GM18511 (cell line): ENCODE measurements at regions not wholly inside any gene's neighbourhood (a gene's known extent, or its start where the extent isn't known, plus 50 kb on each side); places are given as distances from the start of the nearest gene placed in this dataset.
"Not testable (repeated sequence)": the region's sequence is repeated elsewhere in the genome, so short reads cannot be mapped to it uniquely, and the experiment has no call there.

Experiments
- ATAC-seq: cut with Tn5 transposase; IDR thresholded peaks from one replicate; pipeline ENCODE4 v1.9.1; 2021; ENCODE audit warnings: mild to moderate bottlenecking, moderate library complexity; ENCODE audit not compliant: unreplicated experiment

- ATAC-seq, result not testable (repeated sequence)
Measured at GRCh38 chr16:21422824-21423223, 144.7 kb upstream of the CRYM start.

GRCh38 chr16:21404699-21405098 is 126.6 kb upstream of the CRYM start:
- ATAC-seq, result not testable (repeated sequence)

GRCh38 chr16:21397866-21398265 is 119.8 kb upstream of the CRYM start:
- not testable (repeated sequence) for ATAC-seq

DNA sequence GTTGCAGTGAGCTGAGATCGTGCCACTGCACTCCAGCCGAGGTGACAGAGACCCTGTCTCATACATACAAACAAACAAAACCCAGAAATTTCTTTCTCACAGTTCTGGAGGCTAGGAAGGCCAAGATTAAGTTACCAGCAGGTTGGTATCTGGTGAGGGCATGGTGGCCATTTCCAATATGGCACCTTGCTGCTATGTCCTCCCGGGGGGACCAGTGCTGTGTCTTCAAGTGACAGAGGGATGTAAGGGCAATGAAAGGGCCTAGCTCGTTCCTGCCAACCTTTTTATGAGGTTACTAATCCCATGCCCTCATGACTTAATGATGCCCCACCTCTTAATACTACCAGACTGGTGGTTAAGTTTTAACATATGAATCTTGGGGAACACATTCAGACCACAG is 118.5 kb upstream of the CRYM start:
- not testable (repeated sequence) for ATAC-seq

GRCh38 chr16:21390634-21391033 is 112.5 kb upstream of the CRYM start:
- ATAC-seq, result not testable (repeated sequence)

- ATAC-seq, result not testable (repeated sequence)
Measured at GRCh38 chr16:21389860-21390259, 111.8 kb upstream of the CRYM start.

- ATAC-seq, result not testable (repeated sequence)
Measured at GRCh38 chr16:21387757-21388156, 109.7 kb upstream of the CRYM start.

DNA sequence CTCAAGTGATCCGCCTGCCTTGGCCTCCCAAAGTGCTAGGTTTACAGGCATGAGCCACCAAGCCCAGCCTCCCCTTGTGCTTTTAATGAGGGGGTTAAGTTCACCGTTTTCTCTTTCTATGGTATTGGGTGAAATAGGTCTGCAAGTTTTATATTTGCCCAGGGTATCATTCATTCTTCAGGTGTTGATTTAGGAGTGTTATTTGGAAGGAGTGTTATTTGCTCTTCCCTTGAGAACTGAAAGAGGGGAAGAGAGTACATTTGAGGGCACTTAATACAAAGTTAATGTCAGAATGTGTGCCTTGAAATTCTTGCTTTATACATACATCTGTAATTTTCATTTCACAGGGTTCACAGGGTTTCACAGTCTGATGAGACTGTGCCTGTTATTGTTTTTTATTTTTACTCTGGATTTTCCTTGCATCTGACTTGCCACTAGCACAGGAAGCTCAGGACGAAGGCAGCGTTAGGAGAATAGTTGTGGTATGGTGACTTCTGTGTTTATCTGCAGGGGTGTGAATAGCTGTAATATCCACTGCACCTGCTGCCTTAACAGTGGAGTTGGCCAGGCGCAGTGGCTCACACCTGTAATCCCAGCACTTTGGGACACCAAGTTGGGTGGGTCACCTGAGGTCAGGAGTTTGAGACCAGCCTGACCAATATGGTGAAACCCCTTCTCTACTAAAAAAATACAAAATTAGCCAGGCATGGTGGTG is 108.3 kb upstream of the CRYM start:
- not testable (repeated sequence) for ATAC-seq

DNA sequence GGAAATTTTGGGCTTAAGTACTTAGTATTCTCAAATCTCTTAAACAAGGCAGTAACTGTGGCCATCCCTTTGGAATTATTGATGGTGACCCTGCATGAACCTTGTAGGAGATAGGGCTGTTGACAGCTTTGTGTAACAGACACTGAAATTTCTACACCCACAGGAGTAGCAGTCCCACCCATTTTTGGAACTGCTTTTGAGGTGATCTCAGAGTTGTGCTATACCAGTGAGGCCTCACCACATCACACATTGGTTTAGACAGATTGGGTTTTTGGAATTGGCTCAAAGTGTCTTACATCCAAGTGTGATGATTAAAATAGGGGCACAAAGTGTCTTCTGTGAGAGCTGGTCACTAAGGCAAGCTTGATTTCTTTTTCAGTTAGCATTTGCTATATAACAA is 105.6 kb upstream of the CRYM start:
- not testable (repeated sequence) for ATAC-seq

- peak; percentile 67 for ATAC-seq
Measured at GRCh38 chr16:21379645-21380044, 101.6 kb upstream of the CRYM start.

DNA sequence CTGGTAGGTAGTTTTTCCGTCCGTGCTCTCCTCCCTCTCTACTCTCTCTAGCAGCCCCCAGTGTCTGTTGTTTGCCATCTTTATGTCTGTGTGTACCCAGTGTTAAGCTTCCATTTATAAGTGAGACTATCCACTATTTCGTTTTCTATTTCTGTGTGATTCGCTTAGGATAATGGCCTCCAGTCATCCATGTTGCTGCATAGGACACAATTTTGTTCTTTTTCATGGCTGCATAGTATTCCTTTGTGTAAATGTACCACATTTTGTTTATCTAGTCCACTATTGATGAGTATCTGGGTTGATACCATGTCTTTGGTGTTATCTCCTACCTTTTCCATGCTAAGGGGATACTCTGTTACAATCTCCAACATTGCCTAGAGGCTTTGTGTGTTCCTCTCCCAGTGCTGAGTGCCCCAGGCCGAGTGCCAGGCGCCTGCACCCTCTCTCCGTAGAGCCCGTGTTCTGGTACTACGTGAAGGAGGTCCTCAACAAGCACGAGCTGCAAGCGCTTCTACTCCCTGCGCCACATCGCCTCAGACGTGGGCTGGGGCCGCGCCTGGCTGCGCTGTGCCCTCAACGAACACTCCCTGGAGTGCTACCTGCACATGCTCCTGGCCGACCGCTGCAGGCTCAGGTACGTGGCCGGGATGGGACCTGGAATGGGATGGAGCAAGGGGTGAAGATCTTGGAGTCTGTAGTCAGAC is 98.3 kb upstream of the CRYM start:
- ATAC-seq, result not testable (repeated sequence)

DNA sequence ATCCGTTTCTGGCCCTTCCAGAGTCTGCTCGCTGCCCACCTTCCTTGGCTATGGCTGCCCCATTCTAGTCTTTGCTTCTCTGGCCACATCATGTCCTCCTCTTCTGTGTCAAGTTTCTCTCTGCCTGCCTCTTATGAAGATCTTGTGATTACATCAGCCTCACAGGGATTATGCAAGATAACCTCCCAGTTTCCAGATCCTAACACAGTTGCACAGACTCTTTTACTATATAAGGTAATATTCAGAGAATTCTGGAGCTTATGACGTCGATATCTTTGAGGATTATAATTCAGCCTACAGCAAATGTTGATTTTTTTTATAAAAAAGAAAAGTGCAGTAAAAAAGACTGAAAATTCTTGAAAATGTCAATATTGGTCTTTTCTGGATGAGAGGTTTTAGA is 97.2 kb upstream of the CRYM start:
- ATAC-seq, result not testable (repeated sequence)

DNA sequence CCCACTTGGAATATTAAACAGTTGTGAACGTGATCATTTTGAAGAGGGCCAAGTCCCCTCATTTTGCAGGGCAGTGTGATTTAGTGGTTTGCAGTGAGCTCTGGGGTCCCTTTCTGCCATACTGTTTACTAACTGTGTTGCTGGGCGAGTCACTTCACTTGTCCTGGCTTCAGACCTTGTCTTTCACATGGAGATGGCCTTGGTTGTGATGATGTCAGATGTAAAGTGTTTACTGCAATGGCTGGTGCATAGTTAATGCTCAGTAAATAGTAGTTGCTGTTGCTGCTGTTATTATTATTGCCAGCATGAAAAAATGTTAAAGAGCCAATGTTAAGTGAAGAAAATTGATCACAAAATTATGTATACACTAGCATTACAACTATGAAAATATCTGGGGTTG is 95.4 kb upstream of the CRYM start:
- not testable (repeated sequence) for ATAC-seq

GRCh38 chr16:21372862-21373261 is 94.8 kb upstream of the CRYM start:
- ATAC-seq, result not testable (repeated sequence)

DNA sequence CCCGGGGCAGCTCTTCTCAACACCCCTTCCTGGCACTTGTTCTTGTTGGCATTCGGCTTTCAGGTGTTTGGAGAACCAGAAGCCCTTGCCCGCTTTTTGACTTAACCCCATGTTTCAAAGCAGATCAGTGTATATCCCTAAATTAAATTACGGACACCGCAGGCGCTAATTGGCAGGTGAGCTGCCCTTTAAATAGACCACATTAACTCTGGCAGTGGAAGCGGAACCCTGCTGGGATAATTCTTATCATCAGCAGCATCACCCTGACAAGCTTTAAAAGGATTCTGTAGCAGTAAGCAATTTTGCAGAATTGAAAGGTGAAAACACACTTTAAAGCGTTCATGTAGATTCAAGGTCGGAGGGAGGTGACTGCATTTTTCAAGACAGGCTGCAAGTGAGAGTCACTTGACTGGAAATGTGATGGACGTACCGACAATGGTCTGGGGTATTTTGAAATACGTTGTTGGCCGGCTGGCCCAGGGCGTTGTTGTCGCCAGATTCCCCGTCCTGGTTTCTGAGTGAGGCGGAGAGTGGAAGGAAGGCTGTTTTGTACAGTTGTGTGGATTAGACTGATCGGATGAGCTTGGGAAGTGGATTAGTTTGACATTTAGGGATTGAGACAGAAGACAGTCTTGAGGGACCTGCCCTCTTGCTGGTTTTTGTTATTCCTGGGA is 94.2 kb upstream of the CRYM start:
- not testable (repeated sequence) for ATAC-seq

GRCh38 chr16:21370791-21371190 is 92.7 kb upstream of the CRYM start:
- ATAC-seq, result not testable (repeated sequence)

GRCh38 chr16:21368973-21369942 is 91.2 kb upstream of the CRYM start:
- ATAC-seq, result not testable (repeated sequence)

DNA sequence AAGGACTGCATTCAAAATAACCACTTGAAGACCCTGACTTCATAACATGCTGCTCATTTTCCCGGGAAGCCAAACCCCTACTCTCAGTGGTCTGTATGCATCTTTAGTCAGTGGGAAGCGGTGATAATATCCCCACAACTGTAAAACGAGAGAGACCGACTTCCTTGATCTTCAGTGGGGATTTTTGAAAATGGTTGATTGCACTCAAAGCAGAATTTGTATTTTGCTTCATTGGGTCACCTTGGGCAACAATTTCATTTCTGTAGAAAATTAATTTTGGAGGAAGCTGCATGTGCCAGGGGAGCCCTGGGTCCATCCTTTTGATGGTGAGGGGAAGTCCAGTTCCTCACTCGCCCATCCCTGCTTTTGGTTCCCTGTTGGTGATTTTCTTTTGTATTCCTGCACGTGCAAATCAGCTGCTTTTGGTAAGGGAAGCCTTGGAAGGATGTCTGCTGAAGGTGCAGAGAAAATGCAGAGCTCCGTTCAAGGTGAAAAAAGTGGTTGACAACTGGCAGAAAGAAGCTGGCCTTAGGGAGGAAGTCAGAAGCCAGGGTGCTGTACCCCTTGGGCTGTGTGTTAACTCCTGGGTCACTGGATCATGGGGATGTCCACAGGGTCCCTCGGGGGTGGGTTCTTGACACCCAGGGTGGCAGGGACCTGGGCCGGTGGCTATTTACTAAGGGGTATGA is 89.8 kb upstream of the CRYM start:
- not testable (repeated sequence) for ATAC-seq

DNA sequence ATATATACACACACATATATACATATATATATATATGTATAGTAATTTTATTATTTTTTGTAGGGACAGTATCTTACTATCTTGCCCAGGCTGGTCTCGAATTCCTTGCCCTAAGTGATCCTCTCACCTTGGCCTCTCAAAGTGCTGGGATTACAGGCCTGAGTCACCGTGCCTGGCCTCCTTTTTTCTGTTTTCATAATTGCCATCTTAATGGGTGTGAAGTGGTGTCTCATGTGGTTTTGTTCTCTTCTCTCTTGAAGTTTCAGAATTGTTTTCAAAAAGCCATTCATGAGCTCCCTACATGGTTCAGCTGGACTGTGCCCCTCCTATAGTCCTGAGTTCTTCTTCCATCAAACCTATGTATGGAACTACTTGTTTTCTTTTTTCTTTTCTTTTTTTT is 88.9 kb upstream of the CRYM start:
- peak; percentile 45 for ATAC-seq

DNA sequence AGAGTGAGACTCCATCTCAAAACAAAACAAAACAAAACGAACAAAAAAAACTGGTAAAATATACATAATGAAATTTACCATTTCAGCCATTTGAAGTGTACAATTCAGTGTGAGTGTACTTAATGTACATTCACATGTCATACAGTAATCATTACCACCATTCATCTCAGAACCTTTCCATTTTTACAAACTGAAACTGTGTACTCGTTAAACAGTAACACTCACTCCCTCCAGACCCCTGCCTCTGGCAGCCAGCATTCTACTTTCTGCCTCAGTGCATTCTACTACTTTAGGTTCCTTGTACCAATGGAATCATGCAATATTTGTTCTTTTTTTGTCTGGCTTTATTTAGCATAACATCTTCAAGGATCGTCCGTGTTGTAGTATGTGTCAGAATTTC is 87.5 kb upstream of the CRYM start:
- not testable (repeated sequence) for ATAC-seq
